Activated T-cell treated with anti-CD3 and anti-CD28 coated beads for 4 hours (primary cell): ENCODE measurements at regions not wholly inside any gene's neighbourhood (a gene's known extent, or its start where the extent isn't known, plus 50 kb on each side); places are given as distances from the start of the nearest gene placed in this dataset.
"Not testable (repeated sequence)": the region's sequence is repeated elsewhere in the genome, so short reads cannot be mapped to it uniquely, and the experiment has no call there.

Experiments
- DNase-seq: peaks from one replicate; pipeline ENCODE4 v3.0.0-alpha.2; 2020

DNA sequence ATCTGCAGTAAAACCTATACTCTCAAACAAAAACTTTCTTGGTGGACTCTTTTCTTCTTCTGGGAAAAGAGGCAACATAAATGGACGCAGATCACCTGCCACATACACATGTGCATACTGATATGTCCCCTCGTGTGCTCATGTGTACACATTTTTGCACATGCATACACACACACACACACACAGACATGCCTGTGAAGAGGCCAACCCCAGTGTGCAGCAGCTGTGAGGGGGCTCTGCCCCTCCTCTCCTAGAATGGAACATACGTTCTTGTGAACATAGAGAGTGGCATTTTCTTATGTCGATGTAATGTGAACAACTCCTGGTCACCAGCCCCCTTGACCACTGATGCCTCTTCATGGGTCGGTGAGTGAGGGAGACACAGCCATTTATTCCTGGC is 188.9 kb upstream of the PLGLB2 start:
- DNase-seq = not testable (repeated sequence)

DNA sequence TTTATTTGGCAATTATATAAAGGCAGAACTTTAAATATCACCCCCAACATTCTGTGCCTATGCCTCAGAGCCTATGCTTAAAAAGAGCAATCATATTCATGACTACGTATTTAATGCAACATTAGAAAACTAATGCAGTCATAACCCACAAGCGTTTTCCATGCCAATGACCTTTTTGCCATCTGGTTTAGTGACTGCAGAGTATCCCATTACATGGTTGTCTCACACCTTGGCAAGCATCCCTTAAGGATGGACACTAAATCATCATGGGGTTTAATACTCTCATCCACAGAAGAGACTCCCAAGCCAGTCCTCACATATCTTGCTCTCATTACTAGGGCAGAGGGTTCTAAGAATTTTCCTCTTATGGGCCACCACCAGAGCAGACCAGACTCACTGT is 188.2 kb upstream of the PLGLB2 start:
- DNase-seq = not testable (repeated sequence)

DNA sequence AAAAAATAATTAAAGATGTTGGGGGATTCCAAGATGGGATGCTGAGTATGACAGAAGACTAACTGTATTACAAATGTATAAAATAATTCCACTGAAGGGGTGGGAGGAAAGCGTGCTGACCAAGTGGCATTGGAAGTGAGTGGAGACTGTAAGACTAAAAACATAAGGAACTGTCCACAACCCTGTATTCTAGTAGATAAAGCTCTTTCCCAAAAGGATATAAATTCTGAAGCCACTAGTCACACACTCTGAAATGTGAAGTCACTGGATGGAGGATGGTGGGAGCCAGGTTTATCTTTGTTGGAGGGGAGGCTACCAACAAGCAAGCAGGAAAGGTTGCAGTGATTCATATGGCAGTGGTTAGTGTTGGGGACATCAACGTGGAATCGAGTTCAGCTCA is 182.8 kb upstream of the PLGLB2 start:
- DNase-seq = not testable (repeated sequence)

DNA sequence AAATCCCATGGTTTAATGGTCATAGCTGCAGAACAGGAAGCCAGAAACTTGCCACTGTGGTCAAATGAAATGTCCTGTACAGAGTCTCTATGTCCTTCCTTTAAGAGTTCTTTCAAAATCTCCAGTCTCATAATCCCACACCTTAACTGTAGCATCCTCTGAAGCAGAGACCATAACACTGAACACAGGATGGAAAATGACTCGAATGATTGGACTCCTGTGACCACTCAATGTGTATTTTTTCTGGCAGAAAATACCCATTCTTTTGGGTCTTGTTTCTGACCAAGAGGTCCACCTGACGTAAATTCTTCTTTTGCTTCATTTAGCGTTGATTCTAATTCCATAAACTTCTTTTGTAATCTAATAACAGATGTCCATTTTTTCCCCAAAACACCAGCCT is 181.4 kb upstream of the PLGLB2 start:
- not testable (repeated sequence) for DNase-seq

DNA sequence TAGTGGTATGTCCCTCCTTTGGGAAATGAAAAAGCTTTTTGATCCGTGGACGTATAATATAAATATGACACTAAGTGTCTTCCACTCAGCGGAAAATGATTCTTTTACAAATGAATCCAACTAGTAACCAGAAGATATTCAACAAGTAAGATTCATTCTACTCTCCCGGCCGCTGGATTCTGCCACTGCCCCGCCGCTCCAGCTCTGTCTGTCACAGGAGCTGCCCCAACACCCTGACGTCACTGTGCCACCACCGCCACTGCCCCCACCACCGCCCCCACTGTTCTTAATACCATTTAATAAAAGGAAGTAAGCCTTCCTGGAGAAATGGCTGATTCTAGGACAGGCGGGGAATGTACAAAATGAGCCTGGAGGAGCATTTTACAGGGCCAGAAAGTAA is 180.8 kb upstream of the PLGLB2 start:
- not testable (repeated sequence) for DNase-seq

DNA sequence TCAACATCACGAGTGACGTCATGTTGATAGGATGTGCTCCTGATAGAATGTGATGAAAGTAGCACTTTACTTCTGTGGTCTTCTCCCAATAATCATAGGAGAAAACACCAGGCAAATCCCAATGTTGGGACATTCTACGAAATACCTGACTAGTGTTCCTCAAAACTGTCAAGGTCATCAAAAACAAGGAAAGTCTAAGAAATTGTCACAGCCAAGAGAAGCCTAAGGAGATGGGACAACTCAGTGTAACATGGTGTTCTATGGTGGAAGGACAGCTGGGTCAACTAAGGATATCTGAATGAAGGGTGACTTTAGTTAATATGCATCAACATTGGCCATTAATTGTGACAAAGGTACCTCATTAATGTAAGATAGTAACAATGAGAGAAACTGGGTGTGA is 180.0 kb upstream of the PLGLB2 start:
- not testable (repeated sequence) for DNase-seq

DNA sequence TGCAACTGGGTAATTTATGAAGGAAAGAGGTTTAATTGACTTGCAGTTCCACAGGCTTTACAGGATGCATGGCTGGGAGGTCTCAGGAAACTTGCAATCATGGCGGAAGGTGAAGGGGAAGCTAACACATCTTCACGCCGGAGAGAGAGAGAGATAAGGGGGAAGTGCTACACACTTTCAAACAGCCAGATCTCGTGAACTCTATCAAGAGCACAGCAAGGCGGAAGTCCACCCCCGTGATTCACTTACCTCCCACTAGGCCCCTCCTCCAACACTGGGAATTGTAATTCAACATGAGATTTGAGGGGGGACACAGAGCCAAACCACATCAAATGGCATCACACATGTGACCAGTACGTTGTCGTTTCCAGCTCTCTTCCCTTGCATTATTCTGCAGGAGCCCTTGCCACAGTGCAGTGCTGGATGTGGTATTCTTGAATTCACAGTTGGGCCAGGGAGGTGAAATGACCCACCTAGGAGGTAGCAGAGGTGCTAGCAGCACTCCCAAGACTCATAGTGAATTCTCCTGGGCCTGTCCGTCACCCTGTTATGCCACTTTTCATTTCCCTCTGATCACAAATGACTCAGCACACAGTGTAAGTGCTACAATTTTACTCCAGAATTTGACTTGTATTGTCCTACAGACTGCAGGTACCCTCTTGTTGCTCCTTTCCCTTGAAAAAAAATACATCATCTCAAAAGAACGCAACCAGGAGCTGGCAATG is 179.2 kb upstream of the PLGLB2 start:
- not testable (repeated sequence) for DNase-seq

DNA sequence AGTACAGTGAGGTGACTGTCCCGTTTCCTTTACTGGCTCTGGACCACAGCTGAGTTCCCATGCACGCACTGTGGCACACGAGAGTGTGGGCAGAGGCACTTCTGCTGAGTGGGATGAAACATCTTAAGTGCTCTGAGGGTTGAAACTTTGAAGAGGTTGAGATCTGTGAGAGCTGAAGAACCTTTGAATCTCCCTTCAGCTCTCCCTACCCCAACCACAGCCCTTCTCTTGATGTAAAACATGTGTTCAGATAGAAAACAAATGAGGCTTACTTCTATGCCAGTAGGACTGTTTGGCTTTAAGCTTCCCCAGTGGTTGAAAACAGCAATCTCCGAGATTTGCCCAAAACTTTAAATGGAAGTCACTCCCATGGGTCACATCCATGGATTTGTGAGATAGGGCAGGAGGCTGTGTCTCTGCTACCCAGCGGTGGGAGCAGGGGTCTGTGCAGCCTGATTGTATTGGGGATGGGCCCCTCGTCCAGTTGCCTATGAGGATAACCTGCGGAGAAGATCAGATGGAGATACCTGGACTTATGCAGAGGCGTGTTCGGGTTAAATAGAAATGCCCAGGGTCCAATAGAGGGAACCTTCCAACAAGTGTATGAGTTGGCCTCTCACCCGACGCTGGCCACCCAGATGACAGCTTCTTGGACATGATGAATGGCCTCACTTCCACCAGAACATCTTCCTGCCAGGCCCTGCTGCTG is 178.0 kb upstream of the PLGLB2 start:
- DNase-seq = not testable (repeated sequence)

DNA sequence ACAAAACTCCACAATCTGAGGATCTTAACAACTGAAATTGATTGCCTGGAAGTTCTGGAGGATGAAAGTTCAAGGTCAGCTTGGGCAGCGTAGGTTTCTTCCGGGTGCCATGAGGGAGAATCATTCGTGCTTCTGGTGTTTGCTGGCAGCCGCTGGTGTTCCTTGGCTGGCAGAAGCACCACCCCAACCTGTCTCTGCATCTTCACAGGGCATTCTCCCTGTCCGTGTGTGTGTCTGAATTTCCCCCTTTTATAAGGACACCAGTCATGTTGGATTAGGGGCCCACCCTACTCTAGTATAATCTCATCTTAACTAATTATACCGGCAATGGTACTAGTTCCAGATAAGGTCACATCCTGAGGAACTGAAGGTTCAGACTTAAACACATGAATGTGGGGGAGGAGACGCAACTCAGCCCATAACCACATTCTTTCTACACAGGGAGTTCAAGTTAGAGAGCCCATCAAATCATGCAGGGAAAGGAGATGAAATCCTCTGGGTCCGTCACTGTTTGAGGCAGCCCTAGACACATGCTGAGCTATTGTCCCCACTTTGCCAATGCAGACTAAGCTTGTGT is 175.9 kb upstream of the PLGLB2 start:
- not testable (repeated sequence) for DNase-seq

DNA sequence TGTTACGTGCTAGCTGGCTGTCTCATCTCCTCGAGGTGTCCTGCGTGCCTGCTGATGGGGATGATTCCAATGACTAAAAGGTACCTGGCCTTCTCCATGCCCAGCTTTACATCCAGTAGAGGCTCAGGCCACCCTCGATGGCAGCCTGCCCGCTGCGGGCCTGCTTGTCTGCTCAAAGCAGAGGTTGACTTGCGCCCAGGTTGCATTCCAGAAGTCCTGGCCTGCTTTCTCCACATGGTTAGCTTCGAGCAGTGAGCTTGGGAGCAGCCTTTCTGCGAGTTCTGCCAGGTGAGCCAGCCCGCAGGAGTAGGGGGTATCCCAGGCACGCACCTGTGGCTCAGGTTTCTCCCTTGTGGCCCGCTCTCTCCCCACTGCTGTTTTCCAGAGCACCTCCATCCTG is 175.0 kb upstream of the PLGLB2 start:
- not testable (repeated sequence) for DNase-seq

DNA sequence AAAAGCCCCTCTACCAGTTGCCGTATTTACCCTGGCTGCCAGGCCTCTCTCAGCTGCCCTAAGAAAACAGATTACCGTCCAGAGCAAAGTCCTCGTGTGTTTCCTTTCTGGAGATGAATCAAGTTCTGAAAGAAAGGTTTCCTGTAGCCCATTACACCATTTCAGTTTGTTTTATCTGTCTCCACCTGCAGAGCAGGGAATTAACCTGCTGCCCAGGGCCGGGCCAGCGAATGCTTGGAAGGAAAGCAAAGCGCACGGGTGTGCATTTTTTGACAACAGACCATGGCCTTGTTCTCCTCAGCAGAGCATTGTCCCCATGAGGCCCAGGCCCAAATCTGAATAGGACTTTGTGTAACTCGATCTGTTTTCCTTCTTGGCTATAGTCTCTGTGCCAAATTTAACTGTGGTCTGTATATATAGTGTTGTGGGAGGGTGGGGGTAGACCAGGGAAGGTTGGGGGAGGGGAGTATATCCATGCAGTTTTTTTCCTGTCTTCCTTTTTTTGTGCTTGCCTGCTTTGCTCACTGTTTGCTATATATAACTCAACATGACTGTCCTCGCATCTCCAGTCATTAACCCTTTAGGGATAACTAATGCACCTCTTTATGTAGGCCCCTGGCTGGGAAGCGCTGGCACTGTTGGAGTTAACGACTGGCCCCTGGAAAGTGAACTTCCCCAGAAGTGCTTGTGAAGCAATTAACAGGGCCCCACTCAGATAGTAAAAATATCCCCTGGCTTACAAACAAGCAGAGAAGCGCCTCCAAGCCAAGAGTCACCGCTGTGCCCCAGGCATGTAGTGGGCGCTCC is 174.3 kb upstream of the PLGLB2 start:
- DNase-seq = not testable (repeated sequence)

DNA sequence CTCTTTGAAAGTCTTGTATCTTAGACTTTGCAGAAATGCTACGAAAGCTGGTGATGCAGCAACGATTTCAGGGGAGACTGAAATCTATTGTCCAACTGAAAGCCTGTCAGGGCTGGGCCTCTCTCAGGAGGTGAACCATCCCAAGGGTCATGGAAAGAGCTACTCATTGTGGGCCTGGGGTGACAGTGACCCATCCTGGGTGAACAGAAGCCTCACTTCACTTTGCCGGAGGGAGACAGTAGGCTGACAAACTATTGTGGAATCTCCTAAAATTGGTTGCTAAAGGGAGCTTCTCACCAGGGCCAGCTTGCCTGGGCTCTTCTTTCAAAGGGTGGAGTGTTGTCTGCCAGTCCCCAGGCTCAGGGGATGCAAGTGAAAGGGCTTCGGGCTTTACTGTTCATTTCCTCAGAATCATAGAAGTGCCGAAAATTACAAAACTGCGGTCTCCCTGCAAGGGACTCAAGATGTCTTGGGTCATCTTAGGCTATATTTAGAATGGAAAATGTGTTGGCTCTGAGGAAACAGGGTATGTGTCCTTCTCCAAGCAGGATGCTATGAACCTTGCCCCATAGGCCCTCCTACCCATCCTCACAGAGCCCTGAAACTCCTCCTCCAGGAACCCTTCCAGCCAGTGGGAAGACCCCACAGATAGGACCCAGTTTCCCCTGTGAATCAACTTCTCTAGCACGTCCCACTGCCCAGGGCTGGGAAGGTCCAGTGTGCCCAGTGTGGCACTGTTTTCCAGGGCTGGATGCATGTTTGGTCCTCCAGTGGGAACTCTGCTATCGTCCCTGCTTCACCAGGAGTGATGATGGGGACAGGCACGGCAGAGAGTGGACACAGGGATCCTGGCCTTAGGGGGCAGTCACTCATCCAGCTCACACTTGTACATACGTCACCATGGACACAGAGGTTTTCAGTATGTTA is 173.4 kb upstream of the PLGLB2 start:
- DNase-seq = not testable (repeated sequence)

DNA sequence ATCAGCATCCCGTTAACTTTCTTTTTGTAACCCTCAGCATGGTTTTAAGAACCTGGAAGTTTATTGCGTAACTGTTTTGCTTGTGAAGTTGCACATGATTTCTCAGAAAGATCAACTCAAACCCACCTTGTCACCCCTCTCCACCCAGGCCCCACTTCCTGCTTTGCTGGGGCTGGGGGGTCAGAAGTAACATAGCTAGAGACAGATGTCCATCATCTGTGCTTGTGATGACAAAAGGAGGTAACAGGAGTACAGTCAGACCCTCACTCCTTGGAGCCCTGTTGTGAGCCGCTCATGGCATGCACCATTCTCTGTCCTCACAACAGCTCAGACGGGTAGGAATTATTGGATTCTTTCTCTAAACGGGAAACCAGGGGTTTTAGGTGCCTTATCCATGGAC is 172.7 kb upstream of the PLGLB2 start:
- DNase-seq = not testable (repeated sequence)

DNA sequence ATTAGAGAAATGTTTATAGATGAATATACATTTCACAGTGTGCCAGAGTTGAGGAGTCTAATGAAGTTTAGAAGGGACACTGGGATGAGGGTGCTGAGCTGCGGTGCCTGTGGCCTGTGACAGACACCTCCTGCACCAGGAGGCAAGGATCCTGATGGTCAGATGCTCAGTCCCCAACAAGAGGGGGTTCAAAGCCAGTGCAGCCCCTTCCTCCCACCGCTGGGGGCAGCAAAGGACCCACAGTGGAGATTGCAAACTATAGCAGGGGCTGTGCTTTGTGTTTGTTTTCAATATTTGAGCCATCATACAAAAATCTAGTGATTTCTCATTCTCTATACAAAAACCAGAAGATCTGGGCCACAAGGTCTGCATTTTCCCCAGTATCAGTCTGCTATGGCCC is 170.5 kb upstream of the PLGLB2 start:
- not testable (repeated sequence) for DNase-seq

DNA sequence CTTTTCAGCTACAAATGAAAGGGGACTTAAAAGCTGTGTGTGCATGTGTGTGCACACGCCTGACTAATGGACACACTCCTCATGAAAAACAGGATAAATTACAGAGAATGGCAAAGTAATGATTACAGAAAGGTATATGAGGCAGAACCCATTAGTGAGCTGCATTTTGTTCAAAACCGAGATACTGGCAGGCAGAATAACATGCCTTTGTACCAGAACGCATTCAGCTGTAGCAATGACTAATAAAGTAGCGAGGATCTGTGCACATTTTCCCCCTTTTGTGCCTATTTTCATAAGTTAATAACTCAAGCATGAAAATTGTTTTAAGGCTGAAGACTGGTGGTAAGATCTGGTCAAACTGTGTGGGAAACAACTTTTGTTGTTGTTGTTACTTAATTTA is 165.7 kb upstream of the PLGLB2 start:
- not testable (repeated sequence) for DNase-seq

DNA sequence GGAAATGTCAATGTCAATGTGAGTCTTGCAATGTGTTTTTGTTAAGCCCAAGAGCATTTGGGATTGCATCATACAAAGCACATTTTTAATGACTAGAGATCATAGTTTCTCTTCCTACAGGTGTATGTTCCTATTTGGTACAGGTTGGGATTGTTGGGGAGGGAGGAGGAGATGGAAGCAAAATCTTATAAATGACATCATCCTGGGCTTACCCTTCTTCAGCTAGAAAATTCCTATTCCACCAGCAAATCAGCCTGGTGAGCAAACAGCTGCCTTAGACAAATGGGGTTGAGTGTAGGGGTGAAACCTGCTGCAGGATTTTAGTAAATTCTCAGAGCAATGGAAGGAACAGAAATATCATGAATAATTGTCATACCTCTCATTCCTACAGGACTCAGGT is 165.3 kb upstream of the PLGLB2 start:
- not testable (repeated sequence) for DNase-seq

DNA sequence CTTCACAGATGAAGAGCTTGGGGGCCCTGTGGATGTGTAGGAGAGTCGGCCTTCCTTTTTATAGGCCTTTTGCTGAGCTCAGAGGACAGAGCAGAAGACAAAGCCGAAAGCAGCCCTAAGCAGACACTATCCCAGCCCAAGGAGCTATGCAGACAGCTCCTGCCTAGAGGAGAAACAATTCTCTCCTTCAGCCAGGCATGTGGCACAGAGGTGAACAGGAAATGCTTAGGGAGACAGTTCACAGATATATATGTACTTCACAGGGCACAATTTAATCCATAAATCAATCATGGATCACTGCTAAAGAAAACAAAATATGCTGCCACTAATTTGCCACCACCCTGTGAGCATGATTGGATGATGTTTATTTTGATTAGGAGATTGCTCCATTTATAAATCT is 164.5 kb upstream of the PLGLB2 start:
- not testable (repeated sequence) for DNase-seq

DNA sequence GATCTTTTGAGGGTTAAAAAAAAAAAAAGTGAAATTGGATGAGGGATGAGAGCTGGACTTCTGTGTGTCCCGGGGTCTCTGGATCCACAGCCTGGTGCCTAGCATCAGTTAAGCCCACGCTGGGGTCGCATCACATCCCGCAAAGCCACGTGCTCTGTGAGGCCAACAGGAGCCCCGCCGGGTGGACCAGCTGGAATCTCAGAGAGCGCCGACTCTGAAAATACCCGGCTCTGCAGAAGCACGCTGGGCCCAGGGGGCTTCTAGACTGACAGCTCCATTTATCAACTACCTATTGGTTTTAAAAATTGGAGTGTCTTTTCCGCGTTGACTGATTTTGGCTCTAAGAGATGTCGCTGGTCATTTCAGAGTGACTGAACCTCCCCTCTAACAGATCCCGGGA is 164.1 kb upstream of the PLGLB2 start:
- DNase-seq = not testable (repeated sequence)

DNA sequence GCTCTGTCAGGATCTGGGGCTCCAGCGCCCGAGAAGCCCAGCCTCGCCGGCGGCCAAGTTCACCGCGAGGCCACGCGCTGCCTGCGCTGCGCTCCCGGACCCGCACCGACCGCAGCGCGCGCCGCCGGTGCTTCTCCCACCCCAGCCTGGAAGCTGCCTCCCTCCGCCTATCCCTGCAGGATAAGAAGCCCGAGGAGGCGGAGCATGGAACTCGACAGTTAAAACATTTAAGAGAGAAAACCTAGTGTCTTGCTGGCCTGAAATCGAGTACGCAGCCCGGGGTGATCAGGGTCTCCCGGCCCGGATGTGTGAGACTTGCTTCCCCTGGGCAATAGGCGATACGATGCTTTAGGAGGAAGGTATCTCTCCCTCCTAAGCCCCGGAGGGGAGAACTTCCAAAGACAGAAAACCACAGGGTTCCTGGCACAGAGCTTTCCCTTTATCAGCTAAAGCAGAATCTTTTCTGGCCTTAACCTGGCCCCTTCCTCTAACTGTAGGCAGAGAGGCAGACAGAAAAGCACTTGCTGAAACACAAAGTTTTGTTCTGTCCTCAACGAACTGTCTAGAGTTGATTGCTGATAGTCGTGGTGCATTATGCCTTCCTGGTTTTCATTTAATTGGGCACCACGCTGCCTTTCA is 163.5 kb upstream of the PLGLB2 start:
- DNase-seq = not testable (repeated sequence)

DNA sequence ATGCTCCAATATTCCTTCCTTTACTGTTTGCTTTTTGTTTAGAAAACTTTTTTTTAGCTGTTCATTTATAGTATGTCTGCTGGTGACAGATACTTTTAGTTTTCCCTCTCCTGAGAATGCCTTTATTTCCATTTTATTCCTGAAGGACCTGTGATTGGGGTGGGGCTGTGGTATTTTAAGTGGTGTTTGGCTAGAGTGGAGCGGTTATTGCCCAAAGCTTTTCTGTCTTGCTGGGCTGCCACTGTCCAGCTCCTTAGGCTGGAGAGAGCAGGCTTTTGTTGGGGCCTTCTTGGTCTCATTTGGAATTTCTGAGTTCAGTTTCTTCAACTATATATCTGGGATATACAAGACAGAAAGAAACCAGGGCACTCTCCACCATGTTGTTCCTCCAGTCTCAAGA is 160.0 kb upstream of the PLGLB2 start:
- not testable (repeated sequence) for DNase-seq

DNA sequence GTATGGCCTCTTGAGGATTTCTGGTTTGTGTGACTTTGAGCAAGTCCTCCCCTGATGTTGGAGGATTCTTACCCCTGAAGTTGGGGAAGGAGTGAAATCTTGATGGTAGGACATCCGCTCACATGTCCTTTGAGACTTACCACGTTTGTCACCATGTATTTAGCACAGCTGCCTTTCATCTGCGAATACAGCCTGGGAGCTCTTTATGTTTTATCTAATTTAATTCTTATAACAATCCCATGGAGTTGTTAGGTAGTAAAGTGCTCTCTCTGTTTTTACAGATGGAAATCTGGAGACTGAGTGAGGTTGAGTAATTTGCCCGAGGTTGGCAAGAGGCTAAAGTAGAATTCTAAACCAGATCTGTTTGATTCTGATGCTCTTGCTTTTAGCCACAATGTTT is 154.9 kb upstream of the PLGLB2 start:
- not testable (repeated sequence) for DNase-seq
